ENCODE measurements at regions not wholly inside any gene's neighbourhood (a gene's known extent, or its start where the extent isn't known, plus 50 kb on each side); places are given as distances from the start of the nearest gene placed in this dataset.

DNA sequence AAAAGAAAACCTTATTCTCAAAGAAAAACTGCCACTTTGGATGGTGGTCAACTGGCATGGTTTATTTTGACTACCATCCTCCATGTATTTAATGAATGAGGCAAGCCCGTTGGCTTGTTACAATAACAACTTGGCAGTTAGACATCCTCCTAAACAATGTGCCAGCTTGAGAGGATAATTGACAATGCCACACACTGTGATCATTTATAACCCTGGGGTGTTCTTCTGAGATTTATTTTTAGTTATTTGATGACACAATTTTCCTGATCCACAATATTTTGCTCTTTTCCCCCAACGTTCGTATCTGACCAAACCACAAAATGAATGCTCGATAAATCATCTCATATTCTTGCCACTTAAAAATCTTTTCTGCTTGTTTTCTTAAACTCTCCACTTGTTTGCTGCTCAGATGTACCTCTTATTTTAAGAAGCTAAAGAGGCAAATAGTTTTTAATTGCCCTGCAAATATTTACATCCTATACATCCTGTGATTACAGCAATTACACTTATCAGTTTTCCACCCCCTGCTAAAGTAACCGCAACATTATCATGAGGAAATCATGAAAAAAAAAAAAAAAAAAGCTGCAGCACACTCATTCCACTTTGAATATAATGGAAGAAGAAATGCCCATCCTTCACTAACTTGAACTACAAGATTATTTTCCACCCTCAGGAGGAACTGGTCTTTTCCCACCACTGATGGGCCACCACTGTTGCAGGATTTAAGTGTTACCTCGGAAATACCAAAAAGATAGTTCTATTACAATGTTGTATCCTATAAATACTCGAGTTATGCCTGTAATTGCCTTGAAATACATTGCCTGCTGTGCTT, 119.9 kb downstream of the MBL2 start:
- Histone ChIP-seq H3K14ac (replicated peaks; ENCODE audit: low read depth, low read length) (no peak overlapping the region), H3K23ac (ENCODE audit: low read depth, low read length) (no peak overlapping the region), H2BK20ac (ENCODE audit: low read depth, low read length) (no peak overlapping the region), H3K4me3 (ENCODE audit: insufficient read depth, low read depth, low read length) (no peak overlapping the region), H3K9me1 (ENCODE audit: insufficient read depth, low read length) (no peaks in the 10 kb centered on the region), H3K79me1 (ENCODE audit: low read depth in 1 of 2, low read length in 2 of 2) (no peaks in the 10 kb centered on the region), H3K18ac (ENCODE audit: low read depth, low read length) (no peak overlapping the region), H3K9ac (ENCODE audit: low read depth, low read length) (no peak overlapping the region), H4K8ac (ENCODE audit: low read depth in 2 of 2, low read length in 2 of 2) (no peak overlapping the region), H3K4me1 (ENCODE audit: control insufficient read depth, insufficient read depth, low read length) (no peaks in the 10 kb centered on the region), H3K56ac (ENCODE audit: extremely low read depth, insufficient read depth, low read length) (no peak overlapping the region), H3K4ac (ENCODE audit: low read depth, low read length) (no peak overlapping the region), H3K4me2 (ENCODE audit: low read depth, low read length) (no peak overlapping the region), H2AK5ac (ENCODE audit: low read depth, low read length) (no peak overlapping the region), H4K5ac (ENCODE audit: low read depth, low read length) (no peak overlapping the region), H3K9me3 (ENCODE audit: control insufficient read depth, insufficient read depth, low read length) (no peaks in the 10 kb centered on the region), H3K27me3 (ENCODE audit: control insufficient read depth, insufficient read depth, low read length) (no peaks in the 10 kb centered on the region; the same call in 1 of the 2 replicates), H3K27ac (ENCODE audit: insufficient read depth, low read length) (no peak overlapping the region), H4K20me1 (ENCODE audit: insufficient read depth, low read length) (no peaks in the 10 kb centered on the region), H4K91ac (ENCODE audit: insufficient read depth, low read depth, low read length) (no peak overlapping the region), H2AFZ (replicated peaks; ENCODE audit: low read length, poor library complexity) (no peak overlapping the region), H2BK15ac (ENCODE audit: low read depth, low read length) (no peak overlapping the region), H3K36me3 (ENCODE audit: control insufficient read depth, insufficient read depth, low read length) (no peaks in the 10 kb centered on the region), H2BK120ac (ENCODE audit: low read depth, low read length) (no peak overlapping the region), H2AK9ac (replicated peaks; ENCODE audit: low read depth, low read length, poor library complexity) (no peak overlapping the region), H2BK5ac (ENCODE audit: low read depth, low read length, poor library complexity, severe bottlenecking) (no peak overlapping the region)
- ATAC-seq (ENCODE audit: low read depth) (no peak), DNase-seq (no peak)
- WGBS, 2 experiments (ENCODE audit: extremely low coverage in 2 of 2, insufficient read length in 1 of 2) = no CpG with 5 or more reads among the region's 7 CpGs
- ChIA-PET CTCF (interaction anchor here (1.7 kb wide), 1 partner anchor 345 kb away, joined by 4 read pairs; no protein-coding TSS in a partner anchor), POLR2A (ENCODE audit: unreplicated experiment) (interaction anchor here (0.6 kb wide), 1 partner anchor 158 kb away, joined by 5 read pairs; no protein-coding TSS in a partner anchor)
- TF ChIP-seq MXI1 (IDR thresholded peaks at IDR 0.05; ENCODE audit: borderline replicate concordance, low read depth, low read length) = no peak
- no peak for TF ChIP-seq SMC3 (IDR thresholded peaks at IDR 0.05; ENCODE audit: low read depth, low read length)
- TF ChIP-seq FOS (IDR thresholded peaks at IDR 0.05; ENCODE audit: low read depth, low read length) = no peak
- TF ChIP-seq NFE2L2 (IDR thresholded peaks at IDR 0.05; ENCODE audit: low read depth, low read length) = no peak
- no peak for TF ChIP-seq POLR2A (IDR thresholded peaks at IDR 0.05; ENCODE audit: low read depth, low read length)
- no TSS peak for BruUV-seq (replicated peaks)
- dilution Hi-C loops (cut with HindIII; ENCODE audit: low sequenced_read_pairs, unreplicated experiment) = no loop called here
- in situ Hi-C loops (cut with MboI; ENCODE audit: low sequenced_read_pairs) = no loop called here
- intact Hi-C loops (cut with micrococcal nuclease) = no loop called here

Data from IMR-90 (cell line).